WERI-Rb-1 (cell line): ENCODE measurements at regions not wholly inside any gene's neighbourhood (a gene's known extent, or its start where the extent isn't known, plus 50 kb on each side); places are given as distances from the start of the nearest gene placed in this dataset.

Experiments
- DNase-seq: peaks from one replicate; pipeline ENCODE4 v3.0.0-alpha.2; 2020
- H3K27ac ChIP-seq: fragments of 250-450 bp; sonication (Bioruptor Pico); 2 replicates; pipeline ENCODE4 v1.5.1; 2020; ENCODE audit warnings: mild to moderate bottlenecking, moderate library complexity
- H3K27me3 ChIP-seq: fragments of 250-450 bp; sonication (Bioruptor Pico); 2 replicates; pipeline ENCODE4 v1.5.1; 2021; ENCODE audit warnings: mild to moderate bottlenecking, low read depth, moderate library complexity; ENCODE audit not compliant: insufficient read depth, severe bottlenecking
- H3K36me3 ChIP-seq: fragments of 250-450 bp; sonication (Bioruptor Pico); 2 replicates; pipeline ENCODE4 v1.5.1; 2020; ENCODE audit warnings: mild to moderate bottlenecking, moderate library complexity
- H3K4me3 ChIP-seq: 2 replicates; pipeline ENCODE4 v1.5.1; 2011; ENCODE audit warnings: low read depth, mild to moderate bottlenecking, control low read depth, low read length
- H3K9me3 ChIP-seq: fragments of 250-450 bp; sonication (Bioruptor Pico); 2 replicates; pipeline ENCODE4 v1.5.1; 2021; ENCODE audit warnings: mild to moderate bottlenecking, moderate library complexity; ENCODE audit not compliant: severe bottlenecking
- CTCF ChIP-seq: IDR thresholded peaks from 2 replicates; pipeline ENCODE4 v1.5.1; 2011; ENCODE audit warnings: low read depth, mild to moderate bottlenecking, control low read depth, inconsistent platforms, low read length

GRCh38 chr7:116434820-116435341, 64.7 kb upstream of the CAV2 start:
- no peak overlapping the region for H3K27ac ChIP-seq
- no peak for TF ChIP-seq CTCF
- no peaks in the 10 kb centered on the region for H3K36me3 ChIP-seq
- peaks cover 33% of the 10 kb centered on the region for H3K27me3 ChIP-seq
- DNase-seq, result no peak
- no peaks in the 10 kb centered on the region for H3K9me3 ChIP-seq
- no peak overlapping the region for H3K4me3 ChIP-seq

GRCh38 chr7:116436305-116436826, 63.2 kb upstream of the CAV2 start:
- no peak for TF ChIP-seq CTCF
- H3K27me3 ChIP-seq, result peaks cover 42% of the 10 kb centered on the region
- no peaks in the 10 kb centered on the region for H3K9me3 ChIP-seq
- no peaks in the 10 kb centered on the region for H3K36me3 ChIP-seq
- DNase-seq, result no peak
- no peak overlapping the region for H3K4me3 ChIP-seq
- no peak overlapping the region for H3K27ac ChIP-seq

GRCh38 chr7:116438267-116438666, 61.3 kb upstream of the CAV2 start:
- DNase-seq, result no peak
- no peak for TF ChIP-seq CTCF

GRCh38 chr7:116439005-116439404, 60.5 kb upstream of the CAV2 start:
- no peak for TF ChIP-seq CTCF
- Histone ChIP-seq H3K27me3 (peaks cover 37% of the 10 kb centered on the region), H3K27ac (no peak overlapping the region), H3K4me3 (no peak overlapping the region), H3K36me3 (no peaks in the 10 kb centered on the region), H3K9me3 (no peaks in the 10 kb centered on the region)
- no peak for DNase-seq

More at GRCh38 chr7:116438267-116438666, 61.3 kb upstream of the CAV2 start:
- no peak overlapping the region for H3K27ac ChIP-seq
- H3K36me3 ChIP-seq, result no peaks in the 10 kb centered on the region
- H3K27me3 ChIP-seq, result peaks cover 38% of the 10 kb centered on the region
- no peaks in the 10 kb centered on the region for H3K9me3 ChIP-seq
- H3K4me3 ChIP-seq, result no peak overlapping the region

- peaks cover 40% of the 10 kb centered on the region for H3K27me3 ChIP-seq
- H3K27ac ChIP-seq, result no peak overlapping the region
- no peak overlapping the region for H3K4me3 ChIP-seq
- no peaks in the 10 kb centered on the region for H3K9me3 ChIP-seq
- no peak for TF ChIP-seq CTCF
- no peak for DNase-seq
- no peaks in the 10 kb centered on the region for H3K36me3 ChIP-seq
These were observed 59.5 kb upstream of the CAV2 start for GRCh38 chr7:116439841-116440549.
